Mesendoderm (in vitro differentiated cells): ENCODE measurements at regions not wholly inside any gene's neighbourhood (a gene's known extent, or its start where the extent isn't known, plus 50 kb on each side); places are given as distances from the start of the nearest gene placed in this dataset. TPM values are rescaled to one million over a fixed set of nuclear protein-coding genes. Genes with fewer than 3 reads are reported as not detected.
"Not testable (repeated sequence)": the region's sequence is repeated elsewhere in the genome, so short reads cannot be mapped to it uniquely, and the experiment has no call there.

Source experiments
- DNase-seq: peaks from one replicate; pipeline ENCODE4 v3.0.0; 2013
- H2AK5ac ChIP-seq: 2 replicates; pipeline ENCODE4 v1.6.1; 2013; ENCODE audit warnings: low read length, inconsistent platforms
- H2BK120ac ChIP-seq: 2 replicates; pipeline ENCODE4 v1.6.1; 2013; ENCODE audit warnings: low read depth, mild to moderate bottlenecking, low read length, moderate library complexity, mixed read lengths
- H2BK15ac ChIP-seq: replicated peaks from 2 replicates; pipeline ENCODE4 v1.6.1; 2013; ENCODE audit warnings: low read depth, mild to moderate bottlenecking, moderate library complexity
- H2BK5ac ChIP-seq: 2 replicates; pipeline ENCODE4 v1.6.1; 2013; ENCODE audit warnings: low read length, inconsistent platforms
- H3K18ac ChIP-seq: 2 replicates; pipeline ENCODE4 v1.6.1; 2013; ENCODE audit warnings: mild to moderate bottlenecking, low read length, mixed read lengths
- H3K23ac ChIP-seq: one replicate; pipeline ENCODE4 v1.6.1; 2013; ENCODE audit warnings: low read length
- H3K27ac ChIP-seq: 2 replicates; pipeline ENCODE4 v1.5.1; 2013; ENCODE audit warnings: low read depth, mild to moderate bottlenecking, inconsistent platforms, low read length, moderate library complexity
- H3K27me3 ChIP-seq: 2 replicates; pipeline ENCODE4 v1.6.1; 2013; ENCODE audit warnings: low read length, control low read depth, mild to moderate bottlenecking, inconsistent platforms; ENCODE audit not compliant: insufficient read depth, poor library complexity
- H3K36me3 ChIP-seq: 2 replicates; pipeline ENCODE4 v1.6.1; 2013; ENCODE audit warnings: low read length, inconsistent platforms; ENCODE audit not compliant: control insufficient read depth, insufficient read depth
- H3K4ac ChIP-seq: one replicate; pipeline ENCODE4 v1.6.1; 2013; ENCODE audit warnings: low read depth, mild to moderate bottlenecking, low read length, moderate library complexity
- H3K4me1 ChIP-seq: 2 replicates; pipeline ENCODE4 v1.6.1; 2013; ENCODE audit warnings: low read depth, low read length, inconsistent platforms; ENCODE audit not compliant: control insufficient read depth
- H3K4me2 ChIP-seq: 2 replicates; pipeline ENCODE4 v1.6.1; 2013; ENCODE audit warnings: low read length
- H3K4me3 ChIP-seq: 2 replicates; pipeline ENCODE4 v1.5.1; 2013; ENCODE audit warnings: mild to moderate bottlenecking, low read length
- H3K56ac ChIP-seq: one replicate; pipeline ENCODE4 v1.6.1; 2013; ENCODE audit warnings: low read length
- H3K79me1 ChIP-seq: 2 replicates; pipeline ENCODE4 v1.6.1; 2013; ENCODE audit warnings: low read length, inconsistent platforms
- H3K79me2 ChIP-seq: 2 replicates; pipeline ENCODE4 v1.6.1; 2013; ENCODE audit warnings: mild to moderate bottlenecking, low read length; ENCODE audit not compliant: control insufficient read depth, insufficient read depth
- H3K9ac ChIP-seq: 2 replicates; pipeline ENCODE4 v1.6.1; 2013; ENCODE audit warnings: low read length, inconsistent platforms
- H4K5ac ChIP-seq: one replicate; pipeline ENCODE4 v1.6.1; 2013; ENCODE audit warnings: low read length
- H4K8ac ChIP-seq: one replicate; pipeline ENCODE4 v1.6.1; 2013; ENCODE audit warnings: low read depth, mild to moderate bottlenecking, control low read depth, low read length, moderate library complexity
- WGBS: extraction: QIAGEN DNeasy Blood & Tissue Kit; methylation state at CpG from one replicate; pipeline ENCODE4 v1.1.7; 2013; ENCODE audit warnings: low lambda C conversion rate, missing lambda C conversion rate; ENCODE audit not compliant: insufficient coverage; ENCODE audit errors: extremely low coverage; 5-methylcytosine and 5-hydroxymethylcytosine counted together
- small RNA-seq: library from polyadenylated mRNA; stranded (forward); fragments of <200 nt; extraction: miRNeasy Mini kit (QIAGEN cat#:217004); gene quantifications from one replicate; pipeline ENCODE3, GENCODE V24; 2013; ENCODE audit not compliant: insufficient read depth

DNA sequence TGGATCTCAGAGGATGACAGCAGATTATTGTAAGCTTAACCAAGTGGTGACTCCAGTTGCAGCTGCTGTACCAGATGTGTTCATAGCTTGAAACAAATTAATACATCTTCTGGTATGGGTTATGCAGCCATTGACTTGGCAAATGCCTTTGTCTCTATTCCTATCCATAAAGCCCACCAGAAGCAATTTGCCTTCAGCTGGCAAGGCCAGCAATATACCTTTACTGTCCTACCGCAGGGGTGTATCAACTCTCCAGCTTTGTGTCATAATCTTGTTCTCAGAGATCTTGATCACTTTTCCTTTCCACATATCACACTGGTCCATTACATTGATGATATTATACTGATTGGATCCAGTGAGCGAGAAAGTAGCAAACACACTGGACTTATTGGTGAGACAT, 59.3 kb upstream of the KRAS start:
- not testable (repeated sequence) for H4K5ac ChIP-seq, H3K4me3 ChIP-seq, H3K4me1 ChIP-seq, H3K27me3 ChIP-seq, H3K18ac ChIP-seq, H3K4ac ChIP-seq, H4K8ac ChIP-seq, H2BK120ac ChIP-seq, H2BK15ac ChIP-seq, DNase-seq, H2AK5ac ChIP-seq, H2BK5ac ChIP-seq, H3K23ac ChIP-seq, H3K9ac ChIP-seq, H3K79me2 ChIP-seq, H3K4me2 ChIP-seq, H3K79me1 ChIP-seq, H3K27ac ChIP-seq, H3K56ac ChIP-seq, H3K36me3 ChIP-seq
- WGBS: no CpG with 5 or more reads among the region's 2 CpGs

GRCh38 chr12:25308756-25309155, 58.0 kb upstream of the KRAS start:
- no peak overlapping the region for H2BK15ac ChIP-seq
- H3K4me2 ChIP-seq: no peak overlapping the region
- no peaks in the 10 kb centered on the region for H3K79me2 ChIP-seq
- WGBS: no CpG with 5 or more reads among the region's 1 CpG
- H3K36me3 ChIP-seq: no peaks in the 10 kb centered on the region
- no peak overlapping the region for H3K23ac ChIP-seq
- no peak overlapping the region for H3K9ac ChIP-seq
- H3K27ac ChIP-seq: no peak overlapping the region
- no peaks in the 10 kb centered on the region for H3K4me1 ChIP-seq
- H3K18ac ChIP-seq: no peak overlapping the region
- H3K27me3 ChIP-seq: no peaks in the 10 kb centered on the region
- H3K4me3 ChIP-seq: no peak overlapping the region
- DNase-seq: no peak
- H2AK5ac ChIP-seq: no peak overlapping the region
- no peak overlapping the region for H2BK120ac ChIP-seq
- H4K8ac ChIP-seq: no peak overlapping the region
- H3K56ac ChIP-seq: no peak overlapping the region
- no peaks in the 10 kb centered on the region for H3K79me1 ChIP-seq
- no peak overlapping the region for H2BK5ac ChIP-seq
- no peak overlapping the region for H3K4ac ChIP-seq
- no peak overlapping the region for H4K5ac ChIP-seq

- WGBS: no CpG with 5 or more reads among the region's 1 CpG
- no peak for DNase-seq
- H3K56ac ChIP-seq: no peak overlapping the region
- H4K5ac ChIP-seq: no peak overlapping the region
- H4K8ac ChIP-seq: no peak overlapping the region
- H3K27me3 ChIP-seq: no peaks in the 10 kb centered on the region
- H2AK5ac ChIP-seq: no peak overlapping the region
- H3K4me1 ChIP-seq: no peaks in the 10 kb centered on the region
- no peak overlapping the region for H3K23ac ChIP-seq
- no peak overlapping the region for H3K27ac ChIP-seq
- H3K36me3 ChIP-seq: no peaks in the 10 kb centered on the region
- no peaks in the 10 kb centered on the region for H3K79me2 ChIP-seq
- H3K4ac ChIP-seq: no peak overlapping the region
- H2BK15ac ChIP-seq: no peak overlapping the region
- H3K18ac ChIP-seq: no peak overlapping the region
- H3K4me3 ChIP-seq: no peak overlapping the region
- H3K9ac ChIP-seq: no peak overlapping the region
- no peak overlapping the region for H2BK120ac ChIP-seq
- H3K79me1 ChIP-seq: no peaks in the 10 kb centered on the region
- no peak overlapping the region for H2BK5ac ChIP-seq
- no peak overlapping the region for H3K4me2 ChIP-seq
These were observed 57.1 kb upstream of the KRAS start for GRCh38 chr12:25307818-25308217.

- Histone ChIP-seq H3K27ac (no peak overlapping the region), H3K79me2 (no peaks in the 10 kb centered on the region), H3K4me2 (no peak overlapping the region), H2BK5ac (no peak overlapping the region), H3K79me1 (no peaks in the 10 kb centered on the region), H2BK15ac (no peak overlapping the region), H3K9ac (no peak overlapping the region), H2BK120ac (no peak overlapping the region), H3K4me1 (no peaks in the 10 kb centered on the region), H4K5ac (no peak overlapping the region), H3K56ac (no peak overlapping the region), H3K18ac (no peak overlapping the region), H3K4me3 (no peak overlapping the region), H2AK5ac (no peak overlapping the region), H3K27me3 (no peaks in the 10 kb centered on the region), H3K4ac (no peak overlapping the region), H3K36me3 (no peaks in the 10 kb centered on the region), H4K8ac (no peak overlapping the region), H3K23ac (no peak overlapping the region)
- WGBS: no CpG with 5 or more reads among the region's 3 CpGs
- DNase-seq: no peak
These were observed 51.1 kb upstream of the KRAS start for GRCh38 chr12:25301798-25302197.

Small RNA genes in the stretch of these regions (small RNA-seq; reads per million reads assigned to genes)
- gene AC092451.1: not detected
- gene RNU4-67P: not detected
